ENCODE measurements at regions not wholly inside any gene's neighbourhood (a gene's known extent, or its start where the extent isn't known, plus 50 kb on each side); places are given as distances from the start of the nearest gene placed in this dataset.

- DNase-seq (ENCODE audit: low read depth) = no peak
Observed at GRCh38 chr16:85562093-85562786, 50.9 kb upstream of the GSE1 start.

- no peak for DNase-seq (ENCODE audit: low read depth)
Observed at GRCh38 chr16:85563034-85563433, 50.1 kb upstream of the GSE1 start.
